OCI-LY1 (cell line): ENCODE measurements at regions not wholly inside any gene's neighbourhood (a gene's known extent, or its start where the extent isn't known, plus 50 kb on each side); places are given as distances from the start of the nearest gene placed in this dataset.

Experiments used
- H2AFZ ChIP-seq: fragments of 200-600 bp; sonication (generic), shearing (Covaris generic); 2 replicates; pipeline ENCODE4 v1.6.0; 2014; ENCODE audit warnings: antibody characterized with exemption, mild to moderate bottlenecking, low read length
- H3F3A ChIP-seq: fragments of 200-600 bp; sonication (generic), shearing (Covaris generic); 2 replicates; pipeline ENCODE4 v1.6.0; 2014; ENCODE audit warnings: mild to moderate bottlenecking, antibody characterized with exemption, low read length, moderate library complexity; ENCODE audit not compliant: insufficient read depth
- H3K27ac ChIP-seq: fragments of 200-600 bp; sonication (generic); 2 replicates; pipeline ENCODE4 v1.5.1; 2014; ENCODE audit warnings: low read length, mixed run types, mild to moderate bottlenecking, low read depth; ENCODE audit not compliant: poor library complexity, severe bottlenecking
- H3K27me3 ChIP-seq: fragments of 200-600 bp; sonication (generic); 2 replicates; pipeline ENCODE4 v1.6.0; 2014; ENCODE audit warnings: antibody characterized with exemption, mild to moderate bottlenecking, low read length, moderate library complexity; ENCODE audit not compliant: insufficient read depth
- H3K36me3 ChIP-seq: fragments of 200-600 bp; sonication (generic); 2 replicates; pipeline ENCODE4 v1.6.1; 2014; ENCODE audit warnings: mild to moderate bottlenecking, antibody characterized with exemption, low read length, moderate library complexity, mixed read lengths; ENCODE audit not compliant: insufficient read depth
- H3K4me1 ChIP-seq: fragments of 200-600 bp; sonication (generic); 2 replicates; pipeline ENCODE4 v1.5.1; 2014; ENCODE audit warnings: mild to moderate bottlenecking, low read length, moderate library complexity; ENCODE audit not compliant: insufficient read depth, severe bottlenecking
- H3K4me2 ChIP-seq: fragments of 200-600 bp; sonication (generic), shearing (Covaris generic); 2 replicates; pipeline ENCODE4 v1.6.1; 2014; ENCODE audit warnings: low read length
- H3K4me3 ChIP-seq: fragments of 200-600 bp; sonication (generic); 2 replicates; pipeline ENCODE4 v1.5.1; 2014; ENCODE audit warnings: low read length, low read depth, mild to moderate bottlenecking, mixed read lengths; ENCODE audit not compliant: poor library complexity, severe bottlenecking
- H3K79me2 ChIP-seq: fragments of 200-600 bp; shearing (Covaris generic); 2 replicates; pipeline ENCODE4 v1.6.1; 2016; ENCODE audit warnings: mixed run types, low read length, mixed read lengths; ENCODE audit not compliant: insufficient read depth
- H3K9ac ChIP-seq: fragments of 200-600 bp; sonication (generic), shearing (Covaris generic); 2 replicates; pipeline ENCODE4 v1.6.1; 2014; ENCODE audit warnings: mild to moderate bottlenecking, low read length, mixed read lengths
- H3K9me2 ChIP-seq: fragments of 200-600 bp; sonication (generic), shearing (Covaris generic); 2 replicates; pipeline ENCODE4 v1.6.1; 2014; ENCODE audit warnings: low read depth, mild to moderate bottlenecking, low read length, mixed read lengths
- H3K9me3 ChIP-seq: fragments of 200-600 bp; shearing (Covaris generic); 2 replicates; pipeline ENCODE4 v1.6.1; 2014; ENCODE audit warnings: low read length, mixed read lengths
- H4K20me1 ChIP-seq: fragments of 200-600 bp; sonication (generic), shearing (Covaris generic); 2 replicates; pipeline ENCODE4 v1.6.0; 2016; ENCODE audit warnings: mild to moderate bottlenecking, low read length; ENCODE audit not compliant: insufficient read depth
- CTCF ChIP-seq: fragments of 200-600 bp; sonication (generic), shearing (Covaris generic); IDR thresholded peaks from 2 replicates; pipeline ENCODE4 v1.5.1; 2017; ENCODE audit warnings: mild to moderate bottlenecking, antibody characterized with exemption, low read length, moderate library complexity, mixed read lengths
- EZH2 ChIP-seq: fragments of 200-600 bp; sonication (generic), shearing (Covaris generic); IDR thresholded peaks from 2 replicates; pipeline ENCODE4 v1.8.0; 2017; ENCODE audit warnings: borderline replicate concordance, mixed run types, mild to moderate bottlenecking, antibody characterized with exemption, low read length, moderate library complexity, mixed read lengths

DNA sequence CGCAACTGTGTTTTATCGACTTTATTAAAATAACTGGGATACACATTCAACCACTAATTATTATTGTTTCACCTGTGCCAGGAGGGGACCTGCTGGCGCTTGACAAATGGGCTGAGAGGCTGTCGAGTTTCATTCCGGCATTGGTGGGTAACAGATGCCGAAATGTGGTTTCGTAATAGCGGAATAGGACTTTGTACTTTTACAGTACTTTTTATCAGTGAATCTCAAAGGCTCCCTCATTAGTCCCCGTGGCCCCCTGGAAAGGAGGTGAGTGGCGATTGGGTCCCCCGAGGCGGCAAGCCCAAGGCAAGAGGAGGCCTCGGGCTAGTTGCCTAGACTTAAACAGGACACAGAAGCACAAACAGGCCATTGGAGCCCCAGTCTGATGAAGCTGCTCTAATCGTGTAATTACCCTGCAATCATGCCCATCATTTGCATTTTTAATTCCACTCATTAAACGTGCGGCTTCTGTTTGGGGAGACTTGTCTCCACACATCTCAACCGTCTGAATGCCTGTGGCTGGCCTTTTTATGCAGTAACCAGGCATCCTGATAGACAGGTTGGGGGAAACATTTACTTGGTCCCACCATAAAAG lies 193.2 kb downstream of the INO80D start:
- no peaks in the 10 kb centered on the region for H3K9me2 ChIP-seq
- H3K4me1 ChIP-seq = no peaks in the 10 kb centered on the region
- no peak for TF ChIP-seq EZH2
- TF ChIP-seq CTCF = no peak
- no peak overlapping the region for H3K4me3 ChIP-seq
- no peak overlapping the region for H3K27ac ChIP-seq
- H3K9ac ChIP-seq = no peak overlapping the region
- H3K36me3 ChIP-seq = no peaks in the 10 kb centered on the region
- H3F3A ChIP-seq = no peaks in the 10 kb centered on the region
- H3K9me3 ChIP-seq = no peaks in the 10 kb centered on the region
- H2AFZ ChIP-seq = no peak overlapping the region
- no peak overlapping the region for H3K4me2 ChIP-seq
- H4K20me1 ChIP-seq = no peaks in the 10 kb centered on the region
- no peaks in the 10 kb centered on the region for H3K27me3 ChIP-seq
- no peaks in the 10 kb centered on the region for H3K79me2 ChIP-seq

- Histone ChIP-seq H3K27ac (no peak overlapping the region), H3K4me1 (no peaks in the 10 kb centered on the region), H3K4me3 (no peak overlapping the region), H3K4me2 (no peak overlapping the region), H3K79me2 (no peaks in the 10 kb centered on the region), H3K36me3 (no peaks in the 10 kb centered on the region), H2AFZ (no peak overlapping the region), H4K20me1 (no peaks in the 10 kb centered on the region), H3K9me2 (no peaks in the 10 kb centered on the region), H3K27me3 (no peaks in the 10 kb centered on the region), H3K9ac (no peak overlapping the region), H3F3A (no peaks in the 10 kb centered on the region), H3K9me3 (no peaks in the 10 kb centered on the region)
- TF ChIP-seq CTCF (no peak), EZH2 (no peak)
These were observed 193.7 kb downstream of the INO80D start for GRCh38 chr2:205892251-205892655.

- H3K4me1 ChIP-seq = no peaks in the 10 kb centered on the region
- no peaks in the 10 kb centered on the region for H4K20me1 ChIP-seq
- no peaks in the 10 kb centered on the region for H3K9me3 ChIP-seq
- no peak overlapping the region for H2AFZ ChIP-seq
- no peaks in the 10 kb centered on the region for H3K27me3 ChIP-seq
- H3K9ac ChIP-seq = no peak overlapping the region
- no peaks in the 10 kb centered on the region for H3K36me3 ChIP-seq
- H3K4me2 ChIP-seq = no peak overlapping the region
- H3K79me2 ChIP-seq = no peaks in the 10 kb centered on the region
- no peaks in the 10 kb centered on the region for H3K9me2 ChIP-seq
- no peak overlapping the region for H3K4me3 ChIP-seq
- TF ChIP-seq EZH2 (no peak), CTCF (no peak)
- H3K27ac ChIP-seq = no peak overlapping the region
- H3F3A ChIP-seq = no peaks in the 10 kb centered on the region
These were observed 196.9 kb downstream of the INO80D start for GRCh38 chr2:205889114-205889513.
